OCI-LY7 (cell line): ENCODE measurements at regions not wholly inside any gene's neighbourhood (a gene's known extent, or its start where the extent isn't known, plus 50 kb on each side); places are given as distances from the start of the nearest gene placed in this dataset.

Experiments
- EZH2phosphoT487 ChIP-seq: fragments of 200-600 bp; sonication (generic); IDR thresholded peaks from 2 replicates; pipeline ENCODE4 v1.6.1; 2018; ENCODE audit warnings: low read depth, borderline replicate concordance, mild to moderate bottlenecking, mixed run types, antibody characterized with exemption, low read length, moderate library complexity, mixed read lengths
- TF ChIP-seq, protein P1 (sequence below): fragments of 200-600 bp; sonication (generic); conservative IDR thresholded peaks from 2 replicates; pipeline ENCODE4 v1.5.1; 2014; ENCODE audit warnings: mild to moderate bottlenecking, antibody characterized with exemption, low read length, moderate library complexity, mixed read lengths

DNA sequence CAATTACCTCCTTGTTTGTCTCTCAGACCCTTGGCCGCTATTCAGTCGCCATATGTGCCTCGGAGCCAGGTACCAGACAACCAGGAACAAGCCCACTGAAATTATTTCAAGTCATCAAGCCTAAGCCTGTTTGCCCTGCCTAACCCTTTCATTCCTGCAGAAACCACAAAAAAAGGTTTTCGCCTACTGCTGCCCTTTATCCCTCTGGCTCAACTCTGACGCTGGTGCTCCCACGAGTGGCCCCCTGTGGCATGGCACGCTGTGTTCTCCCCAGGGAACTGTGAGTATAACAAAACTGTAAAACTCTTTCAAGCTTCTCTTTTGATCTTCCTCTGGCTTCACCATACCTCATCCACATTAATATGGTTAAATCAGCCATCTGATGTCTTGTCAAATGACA lies 215.7 kb upstream of the CDC14C start:
- TF ChIP-seq, protein P1, sequence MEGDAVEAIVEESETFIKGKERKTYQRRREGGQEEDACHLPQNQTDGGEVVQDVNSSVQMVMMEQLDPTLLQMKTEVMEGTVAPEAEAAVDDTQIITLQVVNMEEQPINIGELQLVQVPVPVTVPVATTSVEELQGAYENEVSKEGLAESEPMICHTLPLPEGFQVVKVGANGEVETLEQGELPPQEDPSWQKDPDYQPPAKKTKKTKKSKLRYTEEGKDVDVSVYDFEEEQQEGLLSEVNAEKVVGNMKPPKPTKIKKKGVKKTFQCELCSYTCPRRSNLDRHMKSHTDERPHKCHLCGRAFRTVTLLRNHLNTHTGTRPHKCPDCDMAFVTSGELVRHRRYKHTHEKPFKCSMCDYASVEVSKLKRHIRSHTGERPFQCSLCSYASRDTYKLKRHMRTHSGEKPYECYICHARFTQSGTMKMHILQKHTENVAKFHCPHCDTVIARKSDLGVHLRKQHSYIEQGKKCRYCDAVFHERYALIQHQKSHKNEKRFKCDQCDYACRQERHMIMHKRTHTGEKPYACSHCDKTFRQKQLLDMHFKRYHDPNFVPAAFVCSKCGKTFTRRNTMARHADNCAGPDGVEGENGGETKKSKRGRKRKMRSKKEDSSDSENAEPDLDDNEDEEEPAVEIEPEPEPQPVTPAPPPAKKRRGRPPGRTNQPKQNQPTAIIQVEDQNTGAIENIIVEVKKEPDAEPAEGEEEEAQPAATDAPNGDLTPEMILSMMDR: 0 out of 2 replicates have a peak, but pooled peaks have one; percentile 14
- no peak for TF ChIP-seq EZH2phosphoT487
